HG03558 (cell line): ENCODE measurements at regions not wholly inside any gene's neighbourhood (a gene's known extent, or its start where the extent isn't known, plus 50 kb on each side); places are given as distances from the start of the nearest gene placed in this dataset.

ENCODE experiments used
- ATAC-seq: cut with Tn5 transposase; IDR thresholded peaks from one replicate; pipeline ENCODE4 v1.9.1; 2021; ENCODE audit warnings: moderate number of reproducible peaks; ENCODE audit not compliant: unreplicated experiment; ENCODE audit errors: extremely low read depth

DNA sequence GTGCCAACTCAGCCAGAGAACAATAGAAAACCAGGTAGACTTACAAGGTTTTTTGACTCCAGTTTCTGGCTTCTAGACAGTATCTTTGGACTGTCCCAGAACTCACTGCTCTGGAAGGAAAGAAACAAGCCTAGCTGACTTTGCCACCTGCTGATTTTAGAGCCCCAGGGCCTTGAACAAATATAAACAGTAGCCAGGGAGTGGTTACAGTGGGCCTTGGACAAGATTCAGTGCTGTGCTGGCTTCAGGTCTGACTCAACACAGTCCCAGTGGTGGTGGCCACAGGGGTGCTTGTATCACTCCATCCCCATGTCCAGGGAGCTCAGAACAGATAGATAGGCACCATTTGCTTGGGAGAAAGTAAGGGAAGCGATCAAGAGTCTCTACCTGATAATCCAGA, 694.1 kb upstream of the ADGRL3 start:
- ATAC-seq = no peak

DNA sequence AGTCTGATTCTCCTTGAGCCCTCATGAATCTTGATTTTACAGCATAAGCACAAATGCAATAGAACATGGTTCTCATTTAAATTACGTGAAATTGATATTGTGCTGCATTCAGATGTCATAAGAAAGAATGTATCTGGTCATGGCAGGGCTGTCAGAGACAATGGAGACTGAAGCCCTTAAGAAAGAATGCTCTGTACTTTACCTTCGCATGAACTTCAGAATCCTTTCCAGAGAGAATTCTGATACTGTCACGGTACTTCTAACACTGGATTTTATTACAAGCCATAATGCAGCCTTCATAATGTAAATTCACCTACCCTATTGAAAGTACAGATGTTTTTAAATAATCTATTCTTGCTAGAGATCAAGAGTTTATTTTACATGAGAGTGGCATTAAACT, 677.9 kb upstream of the ADGRL3 start:
- ATAC-seq = no peak

DNA sequence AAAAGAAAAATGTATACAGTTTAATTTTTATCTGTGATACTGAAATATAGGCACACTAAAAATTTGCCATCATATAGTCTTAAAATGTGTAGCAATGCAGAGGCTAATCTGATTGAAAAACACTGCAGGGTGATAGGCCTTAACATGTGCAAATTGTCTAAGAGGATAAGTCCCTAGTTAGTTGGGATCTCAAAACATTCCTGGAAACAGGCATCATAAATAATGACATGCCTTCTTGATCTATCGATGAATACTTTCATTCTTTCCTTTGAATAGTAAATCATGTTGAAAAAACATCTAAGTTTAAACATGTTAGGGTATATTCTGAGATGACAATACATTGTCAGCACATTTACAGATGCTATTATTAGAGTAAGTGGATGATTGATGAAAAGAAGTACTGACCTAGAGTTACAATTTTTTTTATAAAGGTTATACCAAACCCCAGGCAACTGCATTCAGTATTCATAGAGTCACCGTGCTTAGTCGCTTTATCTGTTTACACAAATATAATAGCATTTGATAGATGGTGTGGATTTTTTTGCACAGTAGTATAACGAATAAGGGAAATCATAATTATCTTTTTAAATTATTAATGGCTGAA, 668.2 kb upstream of the ADGRL3 start:
- ATAC-seq = no peak

DNA sequence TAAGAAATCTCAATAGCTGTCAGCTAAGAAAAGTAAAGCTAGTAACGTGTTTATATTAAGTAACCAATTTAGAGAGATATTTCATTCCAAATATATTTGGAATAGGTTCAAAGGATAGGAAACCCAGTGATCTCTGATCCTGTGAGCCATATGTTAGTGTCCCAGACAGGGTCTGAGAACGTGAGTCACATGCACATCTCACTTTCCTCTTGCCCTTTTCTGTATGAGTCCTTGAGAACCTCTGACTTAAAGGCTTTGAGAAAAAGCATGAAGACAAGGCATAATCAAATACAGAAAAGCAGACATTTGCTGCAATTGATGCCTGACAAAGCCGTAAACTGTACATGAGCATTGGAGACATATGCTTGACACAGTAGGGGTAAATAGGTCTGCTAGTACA, 655.1 kb upstream of the ADGRL3 start:
- ATAC-seq = no peak

DNA sequence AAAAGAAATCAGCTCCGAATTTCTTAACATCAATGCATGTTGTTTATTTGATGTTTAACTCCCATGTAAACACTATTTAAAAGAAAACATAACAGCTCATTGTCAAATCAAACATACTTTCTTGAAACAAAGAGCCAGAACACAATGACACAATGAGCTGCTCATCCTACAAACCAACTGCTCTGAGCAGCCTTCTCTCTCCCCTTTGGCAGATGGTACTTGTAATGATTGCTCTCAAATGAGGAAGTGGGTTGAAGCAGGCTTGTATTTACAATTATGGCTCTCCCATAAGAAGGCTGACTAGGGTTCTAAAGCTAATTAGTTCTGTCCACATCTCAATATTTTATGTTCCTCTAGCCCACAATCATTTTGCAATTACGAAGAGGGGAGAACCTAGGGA, 637.8 kb upstream of the ADGRL3 start:
- ATAC-seq = no peak

DNA sequence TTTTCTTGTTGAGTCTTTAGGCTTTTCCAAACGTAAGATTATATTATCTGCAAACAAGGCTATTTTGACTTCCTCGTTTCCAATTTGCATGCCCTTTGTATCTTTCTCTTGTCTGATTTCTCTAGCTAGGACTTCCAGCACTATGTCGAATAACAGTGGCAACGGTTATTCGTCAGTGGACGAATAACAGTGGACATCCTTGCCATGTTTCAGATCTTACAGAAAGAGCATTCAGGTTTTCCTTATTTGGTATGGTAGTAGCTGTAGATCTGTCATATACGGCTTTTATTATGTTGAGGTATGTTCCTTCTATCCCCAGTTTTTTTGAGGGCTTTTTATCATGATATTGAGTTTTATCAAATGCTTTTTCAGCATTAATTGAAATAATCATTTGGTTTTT, 634.6 kb upstream of the ADGRL3 start:
- ATAC-seq = no peak

DNA sequence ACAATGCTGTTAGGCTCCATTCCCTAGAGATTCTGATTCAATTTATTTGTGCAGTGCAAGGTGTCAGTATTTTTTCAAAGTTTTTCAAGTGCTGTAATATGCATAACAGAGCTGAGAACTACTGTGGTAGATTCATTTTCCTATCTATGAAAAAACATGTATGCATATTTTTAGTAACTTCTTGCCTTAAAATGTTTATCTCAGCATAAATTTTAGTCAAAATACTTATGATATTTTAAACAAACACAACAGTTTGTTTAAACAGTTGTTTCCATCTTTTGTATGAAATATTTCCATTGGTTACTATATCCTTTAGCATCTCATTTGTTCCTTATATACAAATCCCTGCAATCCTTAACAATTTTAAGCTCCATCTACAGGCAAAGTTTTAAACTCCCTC, 624.8 kb upstream of the ADGRL3 start:
- no peak for ATAC-seq

DNA sequence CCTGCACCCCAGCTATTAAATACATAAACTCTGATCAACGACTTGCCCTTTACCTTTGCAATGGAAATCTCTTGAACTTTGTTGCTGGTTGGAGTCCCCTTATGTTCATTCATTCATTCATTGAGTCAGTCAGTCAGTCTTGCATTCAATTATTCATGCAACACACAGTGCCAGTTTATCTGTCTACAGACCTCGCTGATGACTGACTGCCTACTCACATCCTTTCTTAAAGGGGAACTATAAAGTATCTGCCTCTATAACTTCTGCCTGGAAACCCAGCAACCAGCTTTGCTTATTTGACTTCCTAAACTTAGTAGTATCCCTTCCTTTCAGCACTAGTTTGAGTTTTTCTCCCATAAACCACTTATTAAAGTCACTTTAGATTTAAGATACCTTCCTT, 620.8 kb upstream of the ADGRL3 start:
- no peak for ATAC-seq

DNA sequence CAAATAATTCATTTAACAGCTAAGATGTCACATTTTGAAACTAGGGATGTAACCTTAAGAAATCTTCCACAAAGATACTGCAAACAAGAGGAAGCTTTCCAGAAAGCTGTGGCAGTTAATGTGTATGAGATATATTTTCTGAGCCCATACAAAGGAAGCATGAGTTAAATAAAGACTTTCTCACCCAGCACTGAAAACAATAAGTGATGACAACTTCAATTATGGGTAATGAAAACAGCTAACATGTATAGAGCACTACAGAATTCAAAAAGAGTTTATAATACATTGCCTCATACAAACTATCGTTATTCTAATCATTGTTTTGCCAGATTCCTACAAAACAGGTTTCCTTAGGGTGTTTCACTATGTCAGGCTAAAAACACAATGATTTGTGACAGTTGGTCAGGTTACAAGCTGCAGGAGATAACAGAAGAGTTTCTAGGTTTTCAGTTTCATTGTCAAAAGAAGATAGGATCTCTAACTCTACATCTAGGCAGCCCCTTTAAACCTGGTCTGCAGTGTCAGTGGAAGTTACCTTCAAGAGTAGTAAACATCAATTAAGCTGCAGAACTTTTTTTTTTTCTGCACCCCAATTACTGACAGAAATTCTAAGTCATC, 618.1 kb upstream of the ADGRL3 start:
- ATAC-seq = no peak

DNA sequence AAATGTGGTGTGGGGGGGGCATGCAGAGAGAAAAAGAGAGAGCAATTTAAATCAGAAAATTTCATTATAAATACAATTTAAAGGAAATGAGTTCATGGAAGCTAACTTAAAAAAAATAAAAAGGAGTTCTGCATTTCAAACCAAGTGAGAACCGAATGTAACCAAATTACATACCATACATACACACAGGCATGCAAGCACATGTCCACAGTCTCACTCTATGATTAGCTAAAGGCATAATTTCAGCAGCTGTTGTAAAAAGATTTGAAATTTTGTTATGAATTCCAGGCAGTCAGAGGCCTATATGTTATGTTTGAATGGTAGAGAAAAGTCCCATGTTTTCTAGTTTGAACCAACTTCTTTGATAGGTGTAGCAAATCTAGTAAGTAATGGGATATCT, 611.6 kb upstream of the ADGRL3 start:
- ATAC-seq = no peak

DNA sequence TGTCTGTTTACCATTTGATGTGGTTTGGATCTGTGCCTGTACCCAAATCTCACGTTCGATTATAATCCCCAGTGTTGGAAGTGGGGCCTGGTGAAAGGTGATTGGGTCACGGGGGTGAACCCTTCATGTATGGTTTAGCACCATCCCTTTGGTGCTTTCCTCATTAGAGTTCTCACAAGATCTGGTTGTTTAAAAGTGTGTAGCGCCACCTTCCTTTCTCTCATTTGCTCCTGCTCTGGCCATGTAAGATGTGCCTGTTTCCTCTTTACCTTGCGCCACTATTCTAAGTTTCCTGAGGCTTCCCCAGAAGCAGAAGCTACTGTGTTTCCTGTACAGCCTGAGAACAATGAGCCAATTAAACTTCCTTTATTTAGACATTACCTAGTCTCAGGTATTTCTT, 610.7 kb upstream of the ADGRL3 start:
- ATAC-seq = no peak

DNA sequence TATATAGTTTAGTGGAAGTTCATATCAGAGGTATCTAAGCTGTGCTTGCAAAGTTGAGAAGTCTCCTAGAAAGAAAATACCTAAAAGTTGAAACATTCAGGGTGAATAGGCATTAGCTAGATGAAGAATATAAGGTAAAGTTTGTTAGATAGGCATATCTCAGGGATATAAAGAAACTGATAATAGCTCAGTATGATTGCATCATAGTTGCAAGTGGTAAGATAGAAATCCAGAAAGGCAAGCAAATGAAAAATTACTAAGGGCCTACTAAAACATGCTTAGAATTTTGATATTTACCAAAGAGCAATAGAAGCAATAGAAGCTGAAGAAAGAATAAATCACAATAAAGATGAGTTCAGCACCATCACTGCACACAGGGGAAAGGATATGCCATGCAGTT, 610.0 kb upstream of the ADGRL3 start:
- ATAC-seq = no peak

DNA sequence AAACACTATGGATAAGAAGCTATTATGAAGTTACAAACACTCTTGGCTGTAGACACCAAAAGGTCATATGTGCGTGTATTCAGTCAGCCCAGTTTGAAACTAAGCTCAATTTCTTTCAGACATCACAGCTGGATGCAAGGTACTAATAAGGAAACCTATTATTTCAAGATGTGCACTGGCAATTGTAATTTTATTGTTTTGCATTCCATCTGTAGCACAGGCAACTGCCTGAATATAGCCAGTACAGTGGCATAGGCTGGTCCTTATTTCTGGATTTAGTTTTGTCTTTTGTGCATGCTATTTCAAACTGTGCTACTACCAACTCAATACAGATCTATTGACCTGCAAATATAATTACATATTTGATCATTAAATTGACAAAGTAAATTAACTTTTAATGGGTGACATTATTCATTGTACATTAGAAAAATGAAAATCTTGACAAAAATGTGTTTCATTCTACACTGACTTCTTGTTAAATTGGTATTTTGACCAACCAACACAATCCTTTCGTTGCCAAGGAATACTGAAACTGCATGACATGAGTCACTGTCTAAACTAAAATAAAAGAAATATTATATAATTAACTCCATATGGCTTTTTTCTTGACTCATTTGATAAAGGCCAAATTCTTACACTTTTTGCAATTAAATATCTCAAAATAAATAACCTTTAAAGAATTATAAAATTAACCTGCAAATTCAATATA, 594.3 kb upstream of the ADGRL3 start:
- no peak for ATAC-seq

DNA sequence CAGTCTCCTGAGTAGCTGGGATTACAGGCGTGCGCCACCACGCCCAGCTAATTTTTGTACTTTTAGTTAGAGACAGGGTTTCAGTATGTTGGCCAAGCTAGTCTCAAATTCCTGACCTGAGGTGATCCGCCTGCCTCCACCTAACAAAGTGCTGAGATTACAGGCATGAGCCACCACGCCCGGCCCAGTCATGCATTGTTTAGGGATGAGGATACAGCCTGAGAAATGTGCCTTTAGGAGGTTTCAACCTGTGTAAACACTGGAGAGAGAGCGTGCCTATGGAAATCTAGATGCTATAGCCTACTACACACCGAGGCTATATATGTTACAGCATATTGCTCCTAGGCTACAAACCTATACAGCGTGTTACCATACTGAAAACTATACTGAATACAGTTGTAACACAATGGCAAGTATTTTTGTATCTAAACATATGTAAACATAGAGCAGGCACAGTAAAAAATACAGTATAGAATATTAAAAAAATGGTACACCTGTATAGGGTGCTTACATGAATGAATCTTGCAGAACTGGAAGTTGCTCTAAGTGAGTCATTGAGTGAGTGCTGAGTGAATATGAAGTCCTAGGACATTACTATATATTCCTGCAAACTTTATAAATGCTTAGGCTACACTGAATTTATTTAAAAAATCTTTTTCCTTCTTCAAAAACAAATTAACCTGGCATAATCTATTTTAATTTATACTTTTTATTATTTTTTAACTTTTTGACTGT, 588.2 kb upstream of the ADGRL3 start:
- ATAC-seq = no peak

DNA sequence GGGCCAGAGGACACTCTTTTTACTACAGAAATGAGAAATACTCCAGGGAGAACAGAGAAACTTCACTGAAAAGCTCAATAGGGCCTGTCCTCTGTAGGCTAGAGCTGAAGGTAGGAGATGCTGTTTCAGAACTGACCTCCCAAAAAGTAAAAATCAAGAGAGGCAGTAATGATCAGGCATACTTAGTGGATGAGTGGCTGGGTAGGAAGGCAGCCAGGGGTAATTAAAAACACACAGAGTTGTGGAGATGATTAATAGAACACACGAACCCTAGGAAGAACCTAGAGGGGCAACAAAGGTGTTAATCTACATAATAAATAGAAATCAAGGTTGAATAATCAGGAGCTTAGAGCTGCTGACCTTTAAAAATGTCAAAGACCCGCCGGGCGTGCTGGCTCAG, 582.4 kb upstream of the ADGRL3 start:
- no peak for ATAC-seq

DNA sequence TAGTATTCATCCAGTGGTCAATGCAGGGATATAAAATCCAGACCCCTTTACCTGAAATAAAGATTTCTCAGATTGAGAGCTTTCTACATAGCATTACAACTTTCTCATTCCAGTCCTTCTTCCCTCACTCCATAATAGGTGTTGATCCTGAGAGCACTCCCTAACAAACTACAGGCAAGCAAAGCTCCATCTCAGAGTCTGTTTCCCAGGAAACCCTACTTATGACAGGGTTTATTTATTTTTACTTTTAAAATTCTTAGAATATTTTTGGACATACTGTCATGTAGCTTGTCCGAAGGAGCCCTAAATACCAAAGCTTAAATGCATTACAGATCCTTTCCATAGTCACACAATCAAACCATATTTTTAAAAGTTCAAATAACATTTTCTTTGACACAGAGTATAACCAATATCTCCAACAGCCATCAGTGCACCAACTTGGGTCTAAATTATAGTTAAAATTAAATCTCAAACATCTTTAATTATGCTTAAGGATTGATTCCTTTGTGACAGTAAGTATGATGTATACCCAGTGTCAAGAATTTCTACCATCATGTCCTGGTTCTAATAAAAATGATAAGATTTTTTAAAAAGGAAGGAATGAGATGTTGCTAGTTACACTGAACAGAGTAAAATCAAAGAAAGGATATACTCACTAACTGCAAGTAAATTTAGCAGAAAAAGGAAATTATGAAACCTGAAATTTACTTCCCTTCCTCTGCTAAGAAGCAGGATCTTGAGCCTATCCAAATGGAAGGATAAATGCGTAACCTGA, 580.4 kb upstream of the ADGRL3 start:
- ATAC-seq = no peak

DNA sequence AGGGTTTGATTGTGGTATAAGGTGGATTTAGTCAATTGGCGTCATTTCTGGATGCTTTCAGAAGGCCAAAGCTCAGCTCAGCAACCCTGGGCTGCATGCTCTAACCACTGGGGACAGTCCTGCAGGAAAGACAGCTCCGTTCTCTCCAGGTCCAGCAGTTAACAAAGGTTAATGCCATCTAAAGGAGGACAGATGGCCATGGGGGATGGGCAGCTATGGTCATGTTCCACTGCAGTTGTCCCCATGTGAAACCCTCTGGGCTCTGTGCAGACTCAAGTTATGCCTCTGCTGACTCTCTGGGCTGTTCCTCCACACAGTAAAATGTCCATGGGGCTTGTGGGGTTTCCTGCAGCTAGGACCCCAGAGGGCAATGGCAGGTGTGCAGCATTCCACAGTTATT, 562.1 kb upstream of the ADGRL3 start:
- no peak for ATAC-seq

DNA sequence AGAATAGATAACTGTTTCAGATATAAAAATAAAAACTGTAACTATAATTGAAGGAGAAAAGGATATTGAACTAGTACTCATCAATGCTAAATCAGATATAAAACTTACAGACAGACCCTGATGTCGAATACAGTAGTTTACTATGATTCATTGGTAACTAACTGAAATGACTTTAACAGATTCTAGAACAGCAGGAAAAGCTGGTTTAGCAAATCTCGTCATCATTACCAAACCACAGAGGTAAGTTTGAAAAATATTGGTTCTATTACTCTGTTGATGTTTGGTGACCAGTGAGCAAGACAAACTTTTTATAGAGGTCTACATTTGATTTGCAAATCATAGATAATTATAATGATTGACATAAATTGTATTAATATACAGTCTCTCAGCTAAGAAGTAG, 551.4 kb upstream of the ADGRL3 start:
- no peak for ATAC-seq

DNA sequence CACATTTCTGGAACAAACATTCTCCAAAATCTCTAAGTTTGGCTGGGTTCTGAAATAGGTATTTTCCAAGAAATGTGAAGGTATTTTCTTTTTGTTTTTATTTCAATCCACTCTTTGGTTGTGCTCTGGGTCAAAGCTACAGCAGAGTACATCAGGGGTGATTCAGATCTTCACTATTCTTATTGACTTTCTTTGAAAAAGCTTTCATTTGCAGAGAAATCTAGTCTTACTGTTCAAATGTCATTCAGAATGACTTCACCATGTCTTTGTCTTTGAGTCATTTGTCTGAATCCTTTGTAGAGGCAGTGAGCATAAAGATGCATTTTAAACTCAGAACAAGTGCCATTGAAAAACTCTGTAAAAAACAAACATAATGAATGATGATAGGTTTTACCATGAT, 547.2 kb upstream of the ADGRL3 start:
- ATAC-seq = no peak

DNA sequence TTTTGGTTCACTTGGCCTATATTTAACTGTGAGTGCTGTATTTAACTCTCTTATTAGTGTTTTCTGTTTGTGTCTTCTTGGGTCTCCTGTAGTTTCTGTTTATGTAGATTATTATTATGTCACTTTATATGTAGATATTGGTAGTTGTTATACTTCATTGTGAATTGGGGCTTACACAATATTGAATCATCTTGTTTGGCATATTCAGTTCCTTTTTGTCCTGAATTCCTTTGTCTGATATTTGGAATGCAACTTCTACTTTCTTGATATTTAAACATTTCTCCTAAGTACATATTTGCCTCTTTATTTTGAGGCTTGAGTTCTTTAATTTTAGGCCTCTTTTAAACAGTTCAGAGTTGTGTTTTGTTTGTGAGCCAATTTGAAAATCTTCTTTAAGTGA, 544.8 kb upstream of the ADGRL3 start:
- no peak for ATAC-seq

DNA sequence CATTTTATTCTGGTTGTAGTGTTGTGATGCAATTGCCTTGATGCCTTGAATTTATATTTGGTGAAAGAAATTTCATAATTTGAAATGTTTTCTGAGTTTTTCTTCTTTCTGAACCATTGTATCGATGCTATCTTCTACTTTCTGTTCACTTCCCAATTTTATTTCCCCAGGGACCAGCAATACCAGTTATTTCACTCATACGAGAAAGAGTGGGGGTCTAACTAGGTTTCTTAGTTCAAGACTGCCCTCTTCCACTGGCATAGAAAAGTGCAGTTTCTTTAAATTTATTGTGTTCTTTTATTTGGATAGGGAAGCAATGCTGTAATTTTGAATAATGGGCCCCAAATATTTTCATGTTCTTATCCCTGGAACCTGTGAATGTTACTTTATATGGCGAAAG, 544.0 kb upstream of the ADGRL3 start:
- no peak for ATAC-seq
